ENCODE measurements at regions not wholly inside any gene's neighbourhood (a gene's known extent, or its start where the extent isn't known, plus 50 kb on each side); places are given as distances from the start of the nearest gene placed in this dataset.

DNA sequence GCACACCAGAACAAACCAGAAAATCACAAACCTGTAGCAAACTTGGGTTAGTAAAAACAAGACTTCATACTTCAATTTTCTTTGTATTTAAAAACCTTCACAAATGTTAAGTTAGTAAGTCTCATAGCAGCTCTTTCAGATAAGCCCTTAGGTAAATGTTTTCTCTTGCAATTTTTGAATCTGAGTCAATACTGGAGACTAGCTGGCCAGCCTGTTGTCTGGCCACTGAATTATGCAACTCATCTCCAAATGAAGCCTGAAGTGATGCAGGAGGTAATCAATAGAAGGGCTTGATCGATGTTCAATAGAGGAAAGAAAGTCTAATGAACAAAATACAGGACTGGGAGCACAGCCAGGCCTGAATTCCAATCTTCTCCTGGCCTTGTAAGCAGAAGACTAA lies 465.2 kb downstream of the LRIG3 start:
- no peak overlapping the region for H3K4me3 ChIP-seq (ENCODE audit: low read depth, low read length)
- TF ChIP-seq, protein P1, sequence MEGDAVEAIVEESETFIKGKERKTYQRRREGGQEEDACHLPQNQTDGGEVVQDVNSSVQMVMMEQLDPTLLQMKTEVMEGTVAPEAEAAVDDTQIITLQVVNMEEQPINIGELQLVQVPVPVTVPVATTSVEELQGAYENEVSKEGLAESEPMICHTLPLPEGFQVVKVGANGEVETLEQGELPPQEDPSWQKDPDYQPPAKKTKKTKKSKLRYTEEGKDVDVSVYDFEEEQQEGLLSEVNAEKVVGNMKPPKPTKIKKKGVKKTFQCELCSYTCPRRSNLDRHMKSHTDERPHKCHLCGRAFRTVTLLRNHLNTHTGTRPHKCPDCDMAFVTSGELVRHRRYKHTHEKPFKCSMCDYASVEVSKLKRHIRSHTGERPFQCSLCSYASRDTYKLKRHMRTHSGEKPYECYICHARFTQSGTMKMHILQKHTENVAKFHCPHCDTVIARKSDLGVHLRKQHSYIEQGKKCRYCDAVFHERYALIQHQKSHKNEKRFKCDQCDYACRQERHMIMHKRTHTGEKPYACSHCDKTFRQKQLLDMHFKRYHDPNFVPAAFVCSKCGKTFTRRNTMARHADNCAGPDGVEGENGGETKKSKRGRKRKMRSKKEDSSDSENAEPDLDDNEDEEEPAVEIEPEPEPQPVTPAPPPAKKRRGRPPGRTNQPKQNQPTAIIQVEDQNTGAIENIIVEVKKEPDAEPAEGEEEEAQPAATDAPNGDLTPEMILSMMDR (IDR thresholded peaks at IDR 0.05; ENCODE audit: insufficient read depth, low read depth, low read length, missing control alignments) = no peak
- DNase-seq (ENCODE audit: low read depth) = no peak

DNA sequence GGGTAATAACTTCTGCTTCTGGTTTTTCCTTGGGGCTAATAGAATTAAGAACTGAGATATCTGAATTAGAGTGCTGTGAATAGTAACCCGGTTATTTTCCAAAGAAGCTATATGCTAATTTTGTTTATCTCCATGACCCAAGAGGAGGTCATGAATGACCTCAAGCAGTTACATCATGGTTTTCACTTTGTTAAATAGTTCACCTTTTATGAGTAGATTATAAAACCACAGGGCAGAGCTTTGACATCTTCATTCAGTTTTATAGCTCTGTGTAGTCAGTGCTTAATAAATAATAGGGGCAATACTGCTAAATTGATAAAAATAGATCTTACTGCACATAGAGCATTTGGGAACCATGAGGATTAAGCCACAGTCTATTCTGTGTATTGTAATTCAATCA lies 462.2 kb downstream of the LRIG3 start:
- DNase-seq (ENCODE audit: low read depth) = no peak
- TF ChIP-seq, protein P1 (IDR thresholded peaks at IDR 0.05; ENCODE audit: insufficient read depth, low read depth, low read length, missing control alignments) = no peak
- no peak overlapping the region for H3K4me3 ChIP-seq (ENCODE audit: low read depth, low read length)

DNA sequence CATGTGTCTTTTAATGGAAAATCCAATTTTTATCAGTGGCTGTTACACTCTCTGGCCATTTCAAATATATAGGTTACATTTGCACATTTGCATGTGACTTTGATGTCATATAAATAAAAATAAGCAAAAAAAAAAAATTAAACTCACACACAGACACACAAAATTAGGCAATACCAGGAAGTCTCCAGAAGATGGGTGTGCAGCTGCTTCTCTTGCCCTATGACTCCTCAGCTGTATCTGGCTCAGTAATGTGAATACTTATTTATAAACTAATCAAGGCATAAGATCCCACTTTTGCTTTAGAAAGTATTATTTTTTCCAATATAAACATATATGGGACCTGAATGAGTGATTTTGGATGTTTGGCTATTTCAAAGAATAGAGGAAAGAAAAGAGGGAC lies 461.1 kb downstream of the LRIG3 start:
- H3K4me3 ChIP-seq (ENCODE audit: low read depth, low read length) = no peak overlapping the region
- TF ChIP-seq, protein P1 (IDR thresholded peaks at IDR 0.05; ENCODE audit: insufficient read depth, low read depth, low read length, missing control alignments) = no peak
- DNase-seq (ENCODE audit: low read depth) = no peak

DNA sequence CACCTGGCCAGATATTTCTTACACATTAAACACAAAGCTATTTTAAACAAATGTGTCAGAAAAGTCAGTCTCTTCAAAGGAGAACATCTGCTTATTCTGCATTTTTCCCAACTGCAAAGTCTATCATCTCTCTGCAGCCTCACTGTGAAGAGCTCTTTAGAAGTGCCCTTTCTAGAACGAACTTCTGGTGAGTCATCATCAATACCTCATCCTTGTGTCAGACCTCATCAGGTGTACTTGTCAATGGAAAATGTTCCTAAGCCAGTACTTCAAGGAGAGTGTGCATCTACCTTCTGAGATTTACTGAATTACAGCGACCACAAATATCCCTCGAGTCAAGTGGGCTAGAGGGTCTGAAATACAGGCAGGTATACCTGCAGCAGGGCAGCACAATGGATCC lies 457.3 kb downstream of the LRIG3 start:
- DNase-seq (ENCODE audit: low read depth) = no peak

DNA sequence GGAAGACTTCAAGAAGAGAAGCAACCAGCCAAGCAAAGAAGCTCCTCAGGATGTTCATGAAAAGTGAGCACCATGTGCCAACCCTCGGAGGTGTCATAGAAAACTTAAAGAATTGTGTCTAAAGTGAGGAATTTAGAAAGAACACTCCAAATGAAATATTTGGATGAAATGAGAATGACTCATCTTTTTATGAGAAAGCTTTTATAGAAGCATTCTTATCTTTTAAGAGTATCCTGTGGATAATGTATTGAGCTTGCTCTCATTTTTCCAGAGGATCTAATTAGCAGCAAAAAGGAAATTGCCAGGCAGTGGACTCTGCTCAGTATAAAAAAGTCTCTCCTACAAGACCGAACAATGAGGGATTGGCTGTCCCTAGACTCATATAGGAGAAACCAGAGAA lies 454.9 kb downstream of the LRIG3 start:
- no peak for DNase-seq (ENCODE audit: low read depth)
- TF ChIP-seq, protein P1 (IDR thresholded peaks at IDR 0.05; ENCODE audit: insufficient read depth, low read depth, low read length, missing control alignments) = no peak
- H3K4me3 ChIP-seq (ENCODE audit: low read depth, low read length) = no peak overlapping the region

More for the DNA sequence above, 457.3 kb downstream of the LRIG3 start:
- TF ChIP-seq, protein P1 (IDR thresholded peaks at IDR 0.05; ENCODE audit: insufficient read depth, low read depth, low read length, missing control alignments) = no peak
- H3K4me3 ChIP-seq (ENCODE audit: low read depth, low read length) = no peak overlapping the region

DNA sequence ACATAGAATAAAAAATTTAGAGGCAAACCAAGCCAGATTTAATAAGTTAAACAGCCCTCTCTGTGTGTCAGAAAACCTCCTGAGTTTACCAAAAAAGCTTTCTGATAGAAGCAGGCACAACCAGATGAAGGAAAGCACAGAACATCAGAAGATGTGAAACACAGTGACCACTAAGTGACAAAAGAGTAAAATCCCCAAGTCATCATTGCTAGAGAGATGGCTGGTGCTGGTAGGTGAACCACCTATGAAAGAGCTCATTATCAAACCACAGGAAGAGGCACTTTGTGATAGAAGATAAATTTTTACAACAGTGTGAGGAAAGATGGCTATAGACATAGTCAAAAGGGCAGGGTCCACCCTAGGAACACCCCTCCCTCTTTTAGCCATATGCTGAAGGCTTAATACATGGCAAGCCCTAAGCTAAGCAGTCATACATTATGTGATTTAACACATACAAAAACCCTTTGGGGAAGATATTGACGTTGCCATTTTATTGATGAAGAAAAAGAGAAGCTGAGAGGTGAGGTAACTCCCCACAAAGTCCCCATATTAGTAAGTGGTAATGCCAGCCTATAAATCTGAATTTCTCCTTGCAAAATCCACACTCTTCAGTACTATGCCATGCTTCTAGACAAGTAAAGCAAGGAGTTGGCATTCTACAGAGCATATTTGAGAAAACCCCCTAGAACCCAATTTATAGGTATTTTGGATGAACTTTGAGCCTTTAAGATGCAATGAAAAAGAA lies 449.9 kb downstream of the LRIG3 start:
- TF ChIP-seq, protein P1 (IDR thresholded peaks at IDR 0.05; ENCODE audit: insufficient read depth, low read depth, low read length, missing control alignments) = no peak
- peak; percentile 13 for DNase-seq (ENCODE audit: low read depth)
- H3K4me3 ChIP-seq (ENCODE audit: low read depth, low read length) = no peak overlapping the region

DNA sequence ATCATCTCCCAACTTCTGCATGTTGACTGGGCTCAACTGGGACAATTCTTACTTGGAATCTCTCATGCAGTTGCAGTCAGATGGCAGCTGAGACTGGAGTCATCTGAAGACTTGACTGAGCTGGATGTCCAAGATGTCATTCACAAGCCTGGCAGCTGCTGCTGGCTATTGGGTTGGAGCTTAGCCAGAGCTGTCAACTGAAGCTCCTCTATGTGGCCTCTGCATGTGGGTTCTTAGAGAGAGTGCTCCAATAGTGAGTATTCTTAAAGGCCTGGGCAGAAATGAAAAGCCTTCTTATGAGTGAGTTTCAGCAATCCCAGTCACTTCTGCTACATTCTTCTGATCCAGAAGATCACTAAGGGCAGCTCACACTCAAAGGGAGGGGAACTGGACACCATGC lies 440.9 kb downstream of the LRIG3 start:
- no peak for DNase-seq (ENCODE audit: low read depth)
- H3K4me3 ChIP-seq (ENCODE audit: low read depth, low read length) = no peak overlapping the region
- TF ChIP-seq, protein P1 (IDR thresholded peaks at IDR 0.05; ENCODE audit: insufficient read depth, low read depth, low read length, missing control alignments) = no peak

Data from GM12865 (cell line).